Stimulated activated CD8-positive, alpha-beta memory T cell treated with anti-CD3 and anti-CD28 coated beads, Interleukin-7, amount 100 ng/mL, for 4 hours (primary cell): ENCODE measurements at regions not wholly inside any gene's neighbourhood (a gene's known extent, or its start where the extent isn't known, plus 50 kb on each side); places are given as distances from the start of the nearest gene placed in this dataset.

Source experiments
- DNase-seq, 2 donors: peaks; one replicate each; pipeline ENCODE4 v3.0.0-alpha.2; 2020; ENCODE audit warnings: low read depth in 2 of 2

DNA sequence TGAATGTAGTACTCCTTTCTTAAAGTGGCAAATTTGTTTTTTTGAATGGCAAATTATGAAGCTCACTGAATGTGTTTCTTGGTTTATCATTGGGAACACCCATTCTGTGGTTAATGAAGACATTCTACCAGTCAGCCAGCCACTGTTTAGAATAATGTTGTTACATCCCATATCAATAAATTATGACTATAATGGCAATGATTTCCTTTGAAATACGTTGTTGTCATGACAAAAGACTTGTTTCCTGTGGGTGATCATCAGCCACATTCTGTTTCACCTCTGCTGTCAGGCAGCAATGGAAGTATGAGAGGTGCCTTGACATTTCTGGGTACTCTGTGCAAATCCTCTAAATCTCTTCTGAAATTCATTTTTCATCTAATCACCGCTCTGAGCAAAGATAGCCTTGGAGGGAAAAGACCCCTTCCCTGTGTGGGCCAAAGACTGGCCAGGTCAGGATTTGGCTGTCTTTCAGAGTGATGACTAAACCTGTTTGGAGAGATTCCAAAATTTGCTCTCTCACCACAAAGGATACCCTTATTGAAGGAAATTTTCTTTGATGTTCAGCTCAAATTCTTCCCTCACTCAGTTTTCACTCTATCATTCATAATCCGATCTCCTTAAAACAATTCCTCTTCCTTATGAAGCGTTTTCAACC is 869.2 kb downstream of the BCL11A start:
- DNase-seq, result no peak

DNA sequence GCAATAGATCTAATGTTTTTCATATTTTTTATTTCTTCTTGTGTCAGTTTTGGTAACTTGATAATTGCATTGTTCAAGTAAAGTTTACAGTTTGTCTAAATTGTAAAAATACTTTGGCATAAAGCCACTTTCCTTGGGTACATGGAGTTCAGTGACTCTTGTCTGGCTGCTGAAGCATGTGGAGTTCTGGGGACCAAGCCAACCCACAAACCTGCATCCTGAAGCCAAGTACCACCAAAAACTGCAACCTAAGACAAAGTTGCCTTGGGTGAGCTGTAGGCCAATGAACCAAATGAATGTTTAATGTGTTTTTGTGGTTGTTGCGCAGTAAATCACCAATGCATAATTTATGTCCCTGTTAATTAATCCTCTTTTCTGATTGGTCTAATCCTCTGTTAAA is 872.6 kb downstream of the BCL11A start:
- DNase-seq, result no peak

DNA sequence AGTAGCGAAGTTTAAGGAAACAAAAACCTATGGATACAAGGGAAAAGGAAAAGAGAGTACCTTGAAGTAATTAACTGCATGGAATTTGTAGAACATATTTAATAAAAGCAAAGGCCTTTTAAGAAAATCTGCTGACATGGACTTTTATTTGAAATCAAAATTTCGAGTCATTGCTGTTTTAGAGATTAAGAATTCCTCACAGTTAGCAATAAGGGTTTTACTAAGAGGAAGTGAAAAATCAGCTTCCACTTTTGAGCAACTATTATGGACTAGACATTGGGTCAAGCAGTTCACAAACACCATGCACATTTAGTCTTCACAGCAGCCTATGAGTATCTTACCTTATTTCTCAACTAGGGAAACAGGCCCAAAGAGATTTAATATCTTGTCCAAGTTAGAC is 876.3 kb downstream of the BCL11A start:
- DNase-seq, result no peak

DNA sequence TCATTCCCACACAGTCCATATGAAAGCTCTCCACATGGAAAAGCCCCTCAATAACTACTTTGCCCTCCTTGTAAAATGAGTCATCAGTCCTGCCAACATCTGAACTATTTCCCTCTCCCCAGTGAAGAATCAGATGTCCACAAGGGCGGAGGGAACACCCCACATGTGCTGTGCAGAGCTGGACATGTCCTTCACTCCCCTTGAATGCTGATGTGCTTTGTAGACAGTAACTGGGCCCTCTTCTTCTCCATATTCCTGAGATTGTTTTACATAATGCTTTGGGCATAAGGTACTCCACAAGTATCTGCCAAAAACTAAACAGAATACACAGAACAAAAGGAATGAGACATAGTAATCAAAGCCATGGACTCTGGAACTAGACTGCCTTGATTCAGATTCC is 879.4 kb downstream of the BCL11A start:
- no peak for DNase-seq

DNA sequence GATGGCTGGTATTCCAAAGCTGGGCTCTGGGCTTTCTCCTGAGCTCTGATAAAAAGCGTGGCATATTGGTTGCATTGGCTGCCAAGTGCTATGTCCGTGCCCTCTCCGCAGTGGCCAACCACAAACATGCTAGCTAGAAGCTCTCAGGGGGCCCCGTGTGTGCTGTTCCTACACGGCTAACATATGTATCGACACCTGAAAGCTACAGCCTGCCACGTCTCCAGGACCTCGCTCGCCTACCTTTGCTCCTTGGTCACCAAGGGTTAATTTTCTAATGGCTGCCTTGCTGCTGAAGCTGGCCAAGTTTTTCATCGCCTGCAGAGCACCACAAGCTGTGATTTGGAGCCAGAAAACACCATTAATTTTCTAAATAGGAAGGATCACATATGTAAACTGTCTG is 888.4 kb downstream of the BCL11A start:
- DNase-seq, result no peak

DNA sequence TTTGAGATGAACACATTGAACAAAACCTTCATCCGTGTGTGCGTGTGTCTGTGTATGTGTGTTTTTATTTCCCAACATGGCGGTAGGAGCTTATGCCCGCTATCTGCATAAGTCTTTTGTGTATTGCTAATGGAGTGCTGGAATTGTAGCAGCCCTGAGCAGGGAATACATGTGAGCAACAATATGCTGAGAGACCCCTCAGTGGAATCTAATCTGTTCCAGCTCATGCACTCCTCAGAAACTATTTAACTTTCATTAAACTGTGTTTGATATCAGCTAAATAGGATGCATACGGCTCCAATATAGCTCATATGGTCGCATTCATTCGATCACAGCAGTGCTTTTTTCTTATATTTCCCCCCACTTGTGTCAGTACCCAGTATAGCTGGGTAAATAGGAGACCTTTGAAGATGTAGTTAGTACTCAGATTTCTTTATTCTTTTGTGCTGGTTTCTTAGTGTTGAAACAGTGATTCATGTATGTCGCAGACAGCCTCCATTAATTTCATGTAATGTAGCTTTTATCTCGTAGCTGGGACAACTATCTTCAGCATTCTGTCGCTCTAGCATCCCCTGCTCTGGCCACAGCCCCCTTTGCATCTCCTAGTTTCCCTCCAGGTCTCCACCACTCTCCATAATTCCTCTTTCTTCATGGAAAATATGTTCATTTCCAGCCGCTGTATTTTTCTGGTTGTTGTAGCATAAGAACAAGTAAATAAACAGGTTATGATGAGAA is 891.2 kb downstream of the BCL11A start:
- no peak for DNase-seq

DNA sequence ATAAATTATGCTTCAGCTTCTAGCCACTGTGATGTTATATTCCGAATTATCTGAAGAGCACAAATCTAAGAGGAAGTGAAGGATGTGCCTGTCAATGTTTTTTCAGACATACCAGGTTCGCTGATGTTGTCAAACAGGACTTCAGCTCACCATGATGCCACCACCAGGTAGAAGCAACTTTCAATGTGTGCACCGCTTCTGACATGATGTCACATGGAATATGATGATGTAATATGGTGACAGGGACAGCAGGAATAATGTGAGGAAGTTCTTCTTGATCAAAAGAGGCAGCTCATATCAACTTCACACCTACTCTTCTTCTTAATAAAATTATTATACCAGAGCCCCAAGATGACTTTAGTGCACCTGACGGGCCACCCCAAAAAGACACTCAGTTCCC is 893.2 kb downstream of the BCL11A start:
- DNase-seq, result no peak

DNA sequence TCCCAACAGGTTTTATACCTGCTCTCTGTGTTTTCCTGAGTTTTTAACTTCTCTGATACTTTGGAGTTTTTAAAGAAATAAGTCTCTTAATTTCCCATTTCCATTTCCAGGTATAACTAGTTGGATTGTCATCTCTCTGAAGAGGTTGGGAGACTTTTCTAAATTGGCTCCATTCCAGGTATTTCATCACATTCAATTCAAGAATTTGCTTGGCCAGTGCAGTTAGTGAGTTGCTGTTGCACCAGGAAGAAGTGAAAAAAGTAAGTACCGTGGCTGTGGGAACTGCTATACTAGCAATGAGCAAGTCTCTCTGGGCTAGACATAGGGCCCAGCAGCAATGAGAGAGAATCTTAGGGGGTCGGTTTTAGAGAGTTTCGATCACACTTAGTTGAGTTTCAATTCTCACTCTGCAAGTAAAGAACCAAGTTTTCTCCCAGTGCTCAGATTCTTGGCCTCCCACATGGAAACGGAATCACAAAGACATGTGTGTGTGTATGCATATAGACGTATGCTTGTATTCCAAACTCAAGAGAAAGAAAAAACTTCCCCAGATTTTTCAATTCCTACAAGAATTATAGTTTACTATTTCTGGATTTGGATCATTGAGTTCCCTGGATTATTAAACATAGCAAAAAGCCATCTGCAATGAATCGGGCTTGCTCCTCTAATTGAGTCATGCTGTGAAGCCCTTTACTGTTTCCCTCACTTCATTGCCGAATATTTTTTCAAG is 894.4 kb downstream of the BCL11A start:
- DNase-seq, result no peak

DNA sequence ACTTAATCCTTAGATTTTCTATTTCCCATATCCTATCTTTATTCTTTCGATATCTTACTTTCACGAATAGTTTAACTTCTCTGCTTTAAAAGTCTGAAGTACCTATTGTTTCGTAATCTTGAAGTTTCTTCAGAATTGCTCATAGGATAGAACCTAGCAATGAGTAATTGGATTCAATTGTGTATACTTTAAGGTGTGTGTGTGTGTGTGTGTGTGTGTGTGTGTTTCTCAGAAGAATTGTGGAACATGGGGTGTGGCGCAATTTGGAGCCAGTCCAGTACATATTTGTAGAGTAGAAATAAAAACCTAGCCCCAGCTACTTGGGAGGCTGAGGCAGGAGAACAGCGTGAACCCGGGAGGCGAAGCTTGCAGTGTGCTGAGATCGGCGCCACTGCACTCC is 897.6 kb downstream of the BCL11A start:
- no peak for DNase-seq

DNA sequence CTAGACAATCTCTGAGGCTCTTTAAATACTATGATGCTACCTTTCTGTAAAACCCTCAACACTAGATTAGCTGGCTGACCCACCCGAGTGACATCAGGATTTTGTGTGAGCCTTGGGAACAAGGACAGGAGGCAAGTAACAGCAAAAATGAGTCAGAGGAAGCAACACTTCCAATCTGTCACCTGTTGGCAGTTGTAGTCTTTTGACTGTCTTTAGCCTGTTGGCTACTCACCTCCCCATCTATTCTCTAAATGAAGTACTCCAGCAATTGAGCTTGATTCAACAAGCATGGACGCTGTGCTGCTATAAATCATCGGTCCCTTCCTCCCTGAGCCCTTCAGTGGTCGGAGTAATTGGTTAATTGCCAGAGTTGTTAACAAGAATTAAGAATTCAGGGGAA is 898.7 kb downstream of the BCL11A start:
- no peak for DNase-seq

DNA sequence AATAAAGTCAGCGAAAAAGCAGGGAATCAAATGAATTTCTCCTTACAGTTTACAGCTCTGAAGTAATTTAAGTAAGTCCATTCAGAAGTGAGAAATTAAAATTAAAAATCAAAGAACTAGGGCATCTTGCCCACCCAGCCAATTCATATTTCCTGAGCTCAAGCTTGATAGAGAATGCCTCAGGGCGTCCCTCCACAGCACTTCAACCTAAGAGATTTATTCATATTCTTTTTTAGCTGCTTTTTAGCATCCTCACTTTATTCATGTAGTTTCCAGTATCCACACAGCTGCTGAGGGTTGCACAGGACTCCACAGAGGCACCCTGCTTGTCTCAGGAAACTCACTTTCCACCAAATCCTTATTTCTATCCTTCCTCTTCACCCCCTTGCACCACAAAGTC is 900.3 kb downstream of the BCL11A start:
- DNase-seq, result no peak

DNA sequence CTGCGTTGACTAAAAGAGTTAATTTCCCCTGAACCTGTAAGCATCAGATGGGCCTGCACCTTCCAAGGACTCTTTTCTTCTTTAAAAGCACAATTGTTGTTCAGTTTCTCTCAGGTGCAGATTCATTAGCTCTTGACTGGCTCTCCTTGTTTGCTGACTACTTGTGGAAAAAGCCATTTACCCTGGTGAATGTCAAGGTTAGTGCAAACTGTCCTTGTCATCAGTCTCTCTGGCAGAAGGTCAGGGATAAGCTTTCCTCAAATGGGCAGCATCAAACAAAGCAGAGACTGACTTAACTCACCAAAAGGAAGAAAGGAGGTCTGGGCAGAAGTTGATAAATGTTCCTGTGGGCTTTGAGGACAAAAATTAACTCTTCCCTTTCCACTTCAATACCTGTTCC is 922.7 kb downstream of the BCL11A start:
- no peak for DNase-seq

DNA sequence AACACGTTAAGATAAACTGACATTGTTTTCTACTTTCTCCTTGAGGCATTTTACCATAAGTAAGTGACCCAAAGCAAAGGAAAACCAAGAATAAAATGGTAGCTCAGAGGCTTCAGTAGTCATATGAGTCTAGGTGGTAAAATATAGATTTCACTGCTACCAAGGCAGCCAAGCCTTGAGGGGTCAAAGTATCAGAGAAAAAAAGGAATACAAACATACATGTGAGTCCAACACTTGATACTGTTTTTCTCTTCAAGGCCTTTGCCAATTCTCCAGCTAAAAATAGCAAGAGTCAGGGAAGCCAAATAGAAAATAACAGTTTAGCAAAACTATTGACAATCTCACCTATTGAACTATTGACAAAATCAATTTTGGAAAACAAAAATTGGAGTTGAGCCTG is 925.9 kb downstream of the BCL11A start:
- DNase-seq, result no peak

DNA sequence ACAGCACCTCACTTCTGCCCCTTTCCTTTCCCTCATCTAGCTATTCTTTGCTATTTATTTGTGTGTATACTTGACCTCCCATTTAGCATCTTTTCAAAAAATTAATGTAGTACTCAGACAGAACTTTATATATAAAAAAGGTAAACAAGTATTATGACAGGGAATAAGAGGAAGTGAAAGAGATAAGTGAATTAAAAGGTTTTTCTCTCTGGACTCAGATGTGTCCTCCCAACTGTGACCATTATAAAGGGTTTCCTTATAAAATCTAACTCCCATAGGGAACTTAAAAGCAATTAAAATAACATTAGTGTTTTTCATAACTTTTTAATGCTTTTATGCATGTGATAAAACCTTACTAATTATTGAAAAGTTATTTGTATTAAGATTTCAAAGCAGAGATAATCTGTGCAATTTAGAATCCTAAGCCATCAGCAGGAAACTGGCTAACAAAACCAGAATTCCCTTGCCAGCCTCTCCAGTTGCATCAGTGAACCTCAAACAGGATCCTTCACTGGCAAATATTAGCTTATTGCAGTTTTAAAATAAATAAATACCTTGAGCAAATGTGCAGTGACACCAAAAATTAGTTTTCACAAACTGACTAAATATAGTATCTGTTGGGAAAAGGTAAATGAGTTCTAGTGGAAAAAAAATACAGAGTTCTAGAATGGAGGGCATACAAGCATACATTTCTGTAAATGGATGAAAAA is 930.7 kb downstream of the BCL11A start:
- no peak for DNase-seq

DNA sequence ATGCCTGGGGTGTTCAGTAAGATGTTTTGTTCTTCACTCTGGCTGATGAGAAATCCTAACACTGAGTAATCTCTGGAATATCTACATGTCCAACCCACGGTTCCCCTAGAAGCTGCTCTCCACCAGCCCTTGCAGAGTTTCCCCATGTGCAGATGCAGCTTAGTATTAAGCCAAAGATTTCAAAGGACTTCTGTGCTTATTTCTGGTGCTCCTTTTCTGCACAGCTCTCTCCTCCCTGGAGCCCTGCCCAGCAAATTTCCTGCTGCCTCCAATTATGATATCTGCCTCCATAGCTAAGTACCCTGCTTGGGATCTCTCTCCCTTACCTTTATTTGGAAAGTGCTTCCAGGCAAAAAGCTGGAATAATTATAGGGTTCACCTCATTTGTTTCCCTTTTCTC is 949.3 kb downstream of the BCL11A start:
- no peak for DNase-seq

DNA sequence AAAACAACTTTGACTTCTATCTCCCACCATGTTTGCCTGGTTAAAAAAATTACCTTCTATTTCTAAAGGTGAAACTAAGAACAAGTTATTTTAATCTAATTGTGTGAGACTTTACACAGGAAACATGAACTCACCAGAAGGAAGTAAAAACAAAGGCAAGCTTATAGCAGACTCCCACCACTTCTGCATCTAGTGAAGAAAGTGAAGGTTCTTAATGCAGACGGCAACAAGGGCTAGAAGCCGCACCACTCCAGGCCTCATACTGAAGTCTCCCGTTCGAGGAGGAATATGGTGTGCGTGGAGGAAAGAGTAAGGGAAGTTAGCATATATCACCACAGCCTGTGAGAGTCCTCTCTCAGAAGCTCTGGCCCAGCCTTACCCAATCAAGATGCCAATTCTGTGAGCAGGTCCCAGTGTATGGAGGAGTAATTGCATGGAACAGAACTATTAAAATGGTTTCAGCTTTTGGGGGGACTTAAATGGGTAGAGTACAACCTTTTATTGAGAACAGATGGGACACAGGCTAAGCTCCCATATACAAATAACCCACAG is 958.7 kb downstream of the BCL11A start:
- DNase-seq, result no peak

DNA sequence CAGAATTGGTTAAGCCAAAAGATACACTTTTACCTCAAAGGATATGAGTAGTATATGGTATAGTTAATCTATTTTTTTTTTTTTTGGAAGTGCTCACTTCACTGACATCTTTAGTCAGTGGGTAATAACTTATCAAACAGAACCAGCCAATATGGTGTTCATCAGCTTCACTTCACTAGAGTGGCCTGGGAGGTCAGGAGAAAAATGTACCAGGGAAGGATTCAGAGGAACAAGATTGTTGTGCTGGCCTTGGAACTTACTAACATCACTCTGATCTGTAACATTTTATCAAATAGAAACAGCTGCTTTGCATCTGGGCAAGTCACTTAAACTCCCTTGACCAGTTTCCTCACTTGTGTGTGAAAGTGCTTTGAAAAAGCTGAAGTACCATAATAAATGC is 962.7 kb downstream of the BCL11A start:
- no peak for DNase-seq

DNA sequence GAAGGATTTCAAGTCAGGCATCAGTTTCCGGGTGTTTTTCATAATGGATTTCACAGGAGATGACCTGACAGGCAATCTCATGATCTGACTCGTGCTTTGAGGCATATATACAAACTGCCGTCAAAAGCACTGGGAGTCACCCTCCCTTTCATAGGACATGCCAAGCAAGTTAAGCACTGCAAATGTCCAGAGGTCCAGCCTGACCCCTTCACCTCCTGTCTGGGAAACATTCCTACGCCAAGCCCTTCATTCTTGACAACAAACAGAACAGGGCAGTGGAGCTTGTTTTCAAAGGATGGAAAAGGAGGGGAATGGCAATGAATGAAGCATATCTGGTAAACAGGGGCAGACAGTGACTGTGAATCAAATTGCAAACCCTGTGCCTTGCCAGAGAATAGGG is 963.6 kb downstream of the BCL11A start:
- no peak for DNase-seq

DNA sequence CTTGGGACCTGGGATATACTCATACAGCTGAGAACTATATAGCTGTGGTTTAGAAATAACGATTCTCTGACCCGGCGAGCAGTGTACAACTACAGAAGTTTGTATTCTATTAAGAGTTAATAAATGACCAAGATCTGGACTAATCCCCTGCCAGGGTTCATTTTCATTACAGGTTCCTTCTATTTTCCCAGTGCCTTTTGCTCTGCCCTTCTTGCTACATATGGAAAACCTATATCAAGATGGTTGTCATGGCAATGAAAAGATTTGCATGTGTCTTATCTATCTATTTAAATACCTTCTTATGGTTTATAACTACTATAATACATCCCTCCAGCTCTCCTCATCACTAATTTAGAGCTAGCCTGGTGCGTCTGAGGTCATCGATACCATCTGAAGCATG is 965.2 kb downstream of the BCL11A start:
- no peak for DNase-seq

DNA sequence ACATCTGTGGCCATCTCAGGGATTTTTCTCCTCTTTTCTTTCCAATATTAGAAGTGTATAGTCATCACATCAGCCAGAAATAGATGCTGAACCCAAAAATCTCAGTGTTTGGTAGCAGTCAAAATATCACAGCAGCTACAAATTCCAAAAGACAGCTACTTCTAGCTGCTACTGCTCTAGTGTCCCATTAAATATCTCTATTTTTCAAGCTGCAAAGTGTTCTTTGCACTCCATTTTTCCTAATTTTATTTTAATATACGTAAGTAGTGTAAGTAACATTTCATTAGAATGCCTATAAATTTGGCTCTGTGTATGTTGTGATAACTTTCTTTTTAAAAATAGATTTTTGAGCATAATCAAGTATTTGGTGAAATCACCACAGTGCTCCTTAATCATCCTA is 967.3 kb downstream of the BCL11A start:
- no peak for DNase-seq

DNA sequence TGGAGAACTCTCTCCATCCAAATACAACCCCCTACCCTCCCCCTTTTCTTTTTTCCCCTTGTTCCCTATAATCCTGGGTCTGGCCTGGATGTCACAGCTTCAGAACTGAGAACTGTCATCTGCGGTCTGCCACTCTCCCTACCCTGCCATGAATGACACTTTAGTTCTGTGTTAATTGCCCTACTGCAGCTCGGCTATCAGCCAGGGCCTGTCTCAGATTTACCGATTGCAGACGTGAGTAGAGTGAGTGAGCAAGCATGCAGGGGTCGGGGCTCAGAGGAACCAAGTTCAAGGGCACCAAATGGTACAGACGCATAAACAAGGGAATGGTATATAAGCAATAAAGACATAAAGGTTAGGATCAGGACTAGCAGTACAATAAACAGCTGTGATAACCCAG is 967.8 kb downstream of the BCL11A start:
- no peak for DNase-seq

DNA sequence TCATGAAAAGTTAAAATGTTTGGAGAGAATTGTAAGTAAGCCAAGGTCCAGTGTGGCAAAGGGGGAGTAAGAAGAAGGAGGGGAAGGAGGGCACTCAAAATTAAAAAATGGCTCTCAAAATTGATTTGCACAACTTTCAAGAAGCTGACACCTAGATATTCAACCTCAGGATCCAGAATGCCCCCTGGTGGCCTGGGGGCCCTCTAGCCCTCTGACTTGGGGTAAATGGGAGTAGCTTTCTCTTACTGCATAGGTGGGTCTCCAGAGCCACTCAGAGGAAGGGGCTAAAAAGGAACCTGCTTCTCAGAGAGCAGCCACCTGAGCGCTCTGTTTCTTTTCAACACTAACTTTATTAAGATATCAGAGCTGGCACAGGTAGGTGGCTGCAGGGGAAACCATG is 968.5 kb downstream of the BCL11A start:
- DNase-seq, result no peak
